HG03520 (cell line): ENCODE measurements at regions not wholly inside any gene's neighbourhood (a gene's known extent, or its start where the extent isn't known, plus 50 kb on each side); places are given as distances from the start of the nearest gene placed in this dataset.

Experiments
- ATAC-seq: cut with Tn5 transposase; IDR thresholded peaks from one replicate; pipeline ENCODE4 v1.9.1; 2021; ENCODE audit warnings: mild to moderate bottlenecking, moderate library complexity; ENCODE audit not compliant: unreplicated experiment

GRCh38 chr13:107866032-107866940 lies 349.1 kb downstream of the LIG4 start:
- no peak for ATAC-seq

GRCh38 chr13:107865643-107866031 lies 349.7 kb downstream of the LIG4 start:
- no peak for ATAC-seq

- no peak for ATAC-seq
Measured at GRCh38 chr13:107865318-107865575, 350.1 kb downstream of the LIG4 start.

GRCh38 chr13:107864543-107865317 lies 350.6 kb downstream of the LIG4 start:
- no peak for ATAC-seq

- no peak for ATAC-seq
Measured at GRCh38 chr13:107860284-107860683, 355.1 kb downstream of the LIG4 start.

- no peak for ATAC-seq
Measured at GRCh38 chr13:107854880-107855279, 360.5 kb downstream of the LIG4 start.

GRCh38 chr13:107852072-107852471 lies 363.3 kb downstream of the LIG4 start:
- ATAC-seq = no peak

GRCh38 chr13:107851670-107852069 lies 363.7 kb downstream of the LIG4 start:
- no peak for ATAC-seq

GRCh38 chr13:107847406-107847805 lies 367.9 kb downstream of the LIG4 start:
- no peak for ATAC-seq

GRCh38 chr13:107846642-107847041 lies 368.7 kb downstream of the LIG4 start:
- no peak for ATAC-seq

- no peak for ATAC-seq
Measured at GRCh38 chr13:107845911-107846310, 369.4 kb downstream of the LIG4 start.

GRCh38 chr13:107843681-107844080 lies 371.7 kb downstream of the LIG4 start:
- ATAC-seq = no peak

- ATAC-seq = no peak
Measured at GRCh38 chr13:107843281-107843680, 372.1 kb downstream of the LIG4 start.

GRCh38 chr13:107842562-107843180 lies 372.7 kb downstream of the LIG4 start:
- ATAC-seq = no peak

GRCh38 chr13:107838588-107839161 lies 376.7 kb downstream of the LIG4 start:
- no peak for ATAC-seq

- ATAC-seq = no peak
Measured at GRCh38 chr13:107836685-107837084, 378.7 kb downstream of the LIG4 start.

- no peak for ATAC-seq
Measured at GRCh38 chr13:107835339-107836018, 379.9 kb downstream of the LIG4 start.

- ATAC-seq = no peak
Measured at GRCh38 chr13:107834717-107835116, 380.6 kb downstream of the LIG4 start.

GRCh38 chr13:107834281-107834680 lies 381.1 kb downstream of the LIG4 start:
- no peak for ATAC-seq

GRCh38 chr13:107832500-107833100 lies 382.7 kb downstream of the LIG4 start:
- ATAC-seq = no peak
